CMK (cell line): ENCODE measurements at regions not wholly inside any gene's neighbourhood (a gene's known extent, or its start where the extent isn't known, plus 50 kb on each side); places are given as distances from the start of the nearest gene placed in this dataset.
"Not testable (repeated sequence)": the region's sequence is repeated elsewhere in the genome, so short reads cannot be mapped to it uniquely, and the experiment has no call there.

ENCODE experiments used
- DNase-seq: peaks from one replicate; pipeline ENCODE4 v3.0.0-alpha.2; 2010; ENCODE audit warnings: low read depth

- no peak for DNase-seq
Measured at GRCh38 chr9:30140407-30140806, 2244.0 kb upstream of the ACO1 start.

GRCh38 chr9:30160570-30160969 is 2223.9 kb upstream of the ACO1 start:
- no peak for DNase-seq

- no peak for DNase-seq
Measured at GRCh38 chr9:30172206-30172605, 2212.2 kb upstream of the ACO1 start.

GRCh38 chr9:30178610-30179009 is 2205.8 kb upstream of the ACO1 start:
- no peak for DNase-seq

- no peak for DNase-seq
Measured at GRCh38 chr9:30193421-30193820, 2191.0 kb upstream of the ACO1 start.

- no peak for DNase-seq
Measured at GRCh38 chr9:30196941-30197340, 2187.5 kb upstream of the ACO1 start.

- no peak for DNase-seq
Measured at GRCh38 chr9:30197453-30197852, 2187.0 kb upstream of the ACO1 start.

- DNase-seq = no peak
Measured at GRCh38 chr9:30197954-30198353, 2186.5 kb upstream of the ACO1 start.

- no peak for DNase-seq
Measured at GRCh38 chr9:30198463-30199309, 2185.8 kb upstream of the ACO1 start.

GRCh38 chr9:30201024-30201423 is 2183.4 kb upstream of the ACO1 start:
- no peak for DNase-seq

GRCh38 chr9:30235068-30235467 is 2149.4 kb upstream of the ACO1 start:
- no peak for DNase-seq

GRCh38 chr9:30235564-30235963 is 2148.9 kb upstream of the ACO1 start:
- DNase-seq = no peak

- DNase-seq = no peak
Measured at GRCh38 chr9:30239878-30240277, 2144.6 kb upstream of the ACO1 start.

GRCh38 chr9:30243467-30243866 is 2141.0 kb upstream of the ACO1 start:
- no peak for DNase-seq

- no peak for DNase-seq
Measured at GRCh38 chr9:30244877-30245276, 2139.6 kb upstream of the ACO1 start.

GRCh38 chr9:30250872-30251271 is 2133.6 kb upstream of the ACO1 start:
- DNase-seq = no peak

GRCh38 chr9:30258094-30258493 is 2126.3 kb upstream of the ACO1 start:
- DNase-seq = no peak

- no peak for DNase-seq
Measured at GRCh38 chr9:30280229-30280900, 2104.1 kb upstream of the ACO1 start.

- no peak for DNase-seq
Measured at GRCh38 chr9:30289435-30289834, 2095.0 kb upstream of the ACO1 start.

GRCh38 chr9:30292026-30292425 is 2092.4 kb upstream of the ACO1 start:
- not testable (repeated sequence) for DNase-seq

GRCh38 chr9:30293231-30293630 is 2091.2 kb upstream of the ACO1 start:
- no peak for DNase-seq

- no peak for DNase-seq
Measured at GRCh38 chr9:30299126-30299780, 2085.2 kb upstream of the ACO1 start.
